Adipocyte (in vitro differentiated cells): ENCODE measurements at regions not wholly inside any gene's neighbourhood (a gene's known extent, or its start where the extent isn't known, plus 50 kb on each side); places are given as distances from the start of the nearest gene placed in this dataset.

ENCODE experiments used
- DNase-seq: peaks from one replicate; pipeline ENCODE4 v3.0.0-alpha.2; 2015; ENCODE audit warnings: low read depth
- H3K27me3 ChIP-seq: replicated peaks from 2 replicates; pipeline ENCODE4 v1.7.0; 2013; ENCODE audit warnings: mild to moderate bottlenecking, low read length, moderate library complexity; ENCODE audit not compliant: control insufficient read depth, insufficient read depth
- H3K36me3 ChIP-seq: 2 replicates; pipeline ENCODE4 v1.7.0; 2013; ENCODE audit warnings: low read length, mild to moderate bottlenecking, moderate library complexity; ENCODE audit not compliant: control insufficient read depth, insufficient read depth, severe bottlenecking
- H3K4me1 ChIP-seq: 2 replicates; pipeline ENCODE4 v1.7.0; 2013; ENCODE audit warnings: mild to moderate bottlenecking, low read length, moderate library complexity; ENCODE audit not compliant: control insufficient read depth, insufficient read depth
- H3K4me3 ChIP-seq: 2 replicates; pipeline ENCODE4 v1.7.0; 2013; ENCODE audit warnings: mild to moderate bottlenecking, low read length, moderate library complexity
- H3K9ac ChIP-seq: 2 replicates; pipeline ENCODE4 v1.7.0; 2013; ENCODE audit warnings: mild to moderate bottlenecking, low read length, moderate library complexity
- H3K9me3 ChIP-seq: 2 replicates; pipeline ENCODE4 v1.7.0; 2013; ENCODE audit warnings: mild to moderate bottlenecking, low read length, moderate library complexity; ENCODE audit not compliant: control insufficient read depth

GRCh38 chr1:4422504-4423289, 231.7 kb upstream of the AJAP1 start:
- Histone ChIP-seq H3K36me3 (no peaks in the 10 kb centered on the region), H3K27me3 (no peaks in the 10 kb centered on the region), H3K9me3 (peaks cover 3% of the 10 kb centered on the region), H3K4me3 (no peak overlapping the region), H3K9ac (no peak overlapping the region), H3K4me1 (no peaks in the 10 kb centered on the region)
- no peak for DNase-seq

DNA sequence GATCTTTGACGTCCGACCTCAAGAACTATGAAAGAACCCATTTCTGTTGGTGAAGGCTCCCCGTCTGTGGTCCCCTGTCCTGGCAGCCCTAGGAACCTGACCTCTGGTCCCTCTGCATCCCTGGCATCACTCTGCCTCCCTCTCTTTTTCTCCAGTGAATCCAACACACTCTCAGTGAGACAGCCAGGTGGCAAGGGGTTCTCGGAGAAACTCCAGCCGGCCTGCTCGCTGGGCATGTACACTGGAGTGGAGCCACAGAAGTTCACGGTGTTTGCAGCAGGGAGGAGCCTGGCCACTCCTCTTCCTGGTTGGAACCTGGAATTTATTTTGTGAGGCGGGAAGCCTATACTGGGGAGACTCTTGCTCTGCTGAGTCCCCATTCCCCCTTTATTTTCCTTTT, 230.2 kb upstream of the AJAP1 start:
- no peak overlapping the region for H3K4me3 ChIP-seq
- no peaks in the 10 kb centered on the region for H3K36me3 ChIP-seq
- DNase-seq, result no peak
- H3K9ac ChIP-seq, result no peak overlapping the region
- no peaks in the 10 kb centered on the region for H3K27me3 ChIP-seq
- H3K9me3 ChIP-seq, result peaks cover 3% of the 10 kb centered on the region
- no peaks in the 10 kb centered on the region for H3K4me1 ChIP-seq

DNA sequence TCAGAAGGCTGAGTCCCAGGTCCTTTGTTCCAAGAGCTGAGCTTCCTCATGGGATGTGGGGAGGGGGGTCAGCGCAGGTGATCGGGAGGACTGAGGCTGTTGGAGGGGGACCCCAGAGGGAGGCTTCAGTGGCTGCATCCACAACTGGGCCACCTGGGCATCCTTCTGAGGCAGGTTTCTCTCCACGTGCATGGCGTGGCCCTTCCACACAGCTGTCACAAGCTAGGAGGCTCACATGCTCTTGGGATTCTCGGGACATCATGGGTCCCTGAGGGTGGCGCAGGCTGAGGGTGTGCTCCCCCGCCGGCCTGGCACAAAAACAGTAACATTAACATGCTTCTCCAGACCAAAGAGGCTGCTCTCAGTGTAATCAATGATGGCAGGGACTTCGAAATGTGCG, 229.6 kb upstream of the AJAP1 start:
- H3K4me3 ChIP-seq, result no peak overlapping the region
- H3K36me3 ChIP-seq, result no peaks in the 10 kb centered on the region
- H3K9me3 ChIP-seq, result peaks cover 3% of the 10 kb centered on the region
- no peaks in the 10 kb centered on the region for H3K4me1 ChIP-seq
- no peak for DNase-seq
- H3K9ac ChIP-seq, result no peak overlapping the region
- no peaks in the 10 kb centered on the region for H3K27me3 ChIP-seq

DNA sequence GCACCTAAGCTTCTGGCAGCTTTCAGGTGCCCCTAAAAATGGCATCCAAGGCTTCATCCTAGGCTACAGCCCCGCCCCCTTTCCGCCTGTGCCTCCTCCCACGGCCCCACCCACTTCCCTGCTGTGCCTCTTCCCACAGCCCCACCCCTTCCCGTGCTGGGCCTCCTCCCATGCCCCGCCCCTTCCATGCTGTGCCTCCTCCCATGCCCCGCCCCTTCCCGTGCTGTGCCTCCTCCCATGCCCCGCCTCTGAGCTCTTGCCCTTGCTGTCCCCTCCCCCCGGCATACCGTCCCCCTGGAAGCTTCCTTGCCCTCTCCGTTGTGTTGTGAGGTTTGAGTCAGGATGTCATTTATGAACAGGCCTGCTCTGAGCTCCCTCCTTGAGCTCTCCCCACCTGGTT, 228.5 kb upstream of the AJAP1 start:
- Histone ChIP-seq H3K4me1 (no peaks in the 10 kb centered on the region), H3K9ac (no peak overlapping the region), H3K27me3 (no peaks in the 10 kb centered on the region), H3K4me3 (no peak overlapping the region), H3K36me3 (no peaks in the 10 kb centered on the region), H3K9me3 (peaks cover 3% of the 10 kb centered on the region)
- DNase-seq, result no peak

- no peaks in the 10 kb centered on the region for H3K4me1 ChIP-seq
- no peak overlapping the region for H3K4me3 ChIP-seq
- H3K9me3 ChIP-seq, result no peaks in the 10 kb centered on the region
- H3K27me3 ChIP-seq, result no peaks in the 10 kb centered on the region
- no peaks in the 10 kb centered on the region for H3K36me3 ChIP-seq
- no peak for DNase-seq
- H3K9ac ChIP-seq, result no peak overlapping the region
Observed at GRCh38 chr1:4428711-4429110, 225.7 kb upstream of the AJAP1 start.

- Histone ChIP-seq H3K9me3 (no peaks in the 10 kb centered on the region), H3K4me1 (no peaks in the 10 kb centered on the region), H3K36me3 (no peaks in the 10 kb centered on the region), H3K9ac (no peak overlapping the region), H3K4me3 (no peak overlapping the region), H3K27me3 (no peaks in the 10 kb centered on the region)
- no peak for DNase-seq
Observed at GRCh38 chr1:4430406-4431365, 223.7 kb upstream of the AJAP1 start.

GRCh38 chr1:4431491-4431890, 222.9 kb upstream of the AJAP1 start:
- Histone ChIP-seq H3K4me1 (no peaks in the 10 kb centered on the region), H3K27me3 (no peaks in the 10 kb centered on the region), H3K9ac (no peak overlapping the region), H3K36me3 (no peaks in the 10 kb centered on the region), H3K4me3 (no peak overlapping the region), H3K9me3 (no peaks in the 10 kb centered on the region)
- no peak for DNase-seq

GRCh38 chr1:4433075-4433474, 221.3 kb upstream of the AJAP1 start:
- H3K36me3 ChIP-seq, result no peaks in the 10 kb centered on the region
- no peaks in the 10 kb centered on the region for H3K9me3 ChIP-seq
- no peak overlapping the region for H3K4me3 ChIP-seq
- no peaks in the 10 kb centered on the region for H3K4me1 ChIP-seq
- H3K27me3 ChIP-seq, result no peaks in the 10 kb centered on the region
- DNase-seq, result no peak
- H3K9ac ChIP-seq, result no peak overlapping the region

GRCh38 chr1:4444086-4444485, 210.3 kb upstream of the AJAP1 start:
- no peak for DNase-seq

DNA sequence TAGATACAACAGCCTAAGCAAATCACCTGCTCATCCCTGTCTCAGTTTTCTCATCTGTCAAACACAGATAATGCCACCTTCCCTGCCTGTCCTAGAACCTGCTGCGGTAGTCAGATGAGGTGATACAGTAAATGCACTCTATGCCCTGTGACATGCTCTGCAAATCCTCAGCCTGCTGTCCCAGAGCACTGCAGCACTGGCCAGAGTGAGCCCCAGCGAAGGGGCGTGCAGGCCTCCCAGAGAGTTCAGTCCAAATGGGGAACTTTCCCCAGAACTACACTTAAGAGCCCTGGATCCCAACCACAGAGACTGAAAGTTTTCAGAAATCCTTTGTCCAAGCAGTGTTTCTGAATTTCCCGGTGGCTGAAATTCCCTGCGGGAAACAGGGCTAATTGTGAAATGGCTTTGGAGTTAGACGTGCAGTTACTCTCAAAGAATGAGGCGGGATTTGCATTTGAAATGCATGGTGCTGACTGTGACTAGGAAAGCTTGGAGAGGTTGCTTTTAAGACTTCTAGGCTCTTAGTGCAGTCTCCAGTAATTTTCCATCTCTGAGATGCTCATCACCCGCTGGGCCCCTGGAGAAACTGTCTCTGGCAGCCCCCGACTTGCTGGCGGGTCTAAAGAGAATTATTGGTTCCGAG, 206.5 kb upstream of the AJAP1 start:
- H3K9me3 ChIP-seq, result peaks cover 5% of the 10 kb centered on the region
- DNase-seq, result no peak
- H3K36me3 ChIP-seq, result no peaks in the 10 kb centered on the region
- no peaks in the 10 kb centered on the region for H3K4me1 ChIP-seq
- no peak overlapping the region for H3K4me3 ChIP-seq
- no peaks in the 10 kb centered on the region for H3K27me3 ChIP-seq
- no peak overlapping the region for H3K9ac ChIP-seq

More at GRCh38 chr1:4444086-4444485, 210.3 kb upstream of the AJAP1 start:
- Histone ChIP-seq H3K4me1 (no peaks in the 10 kb centered on the region), H3K36me3 (no peaks in the 10 kb centered on the region), H3K27me3 (no peaks in the 10 kb centered on the region), H3K9me3 (peaks cover 3% of the 10 kb centered on the region), H3K9ac (no peak overlapping the region), H3K4me3 (no peak overlapping the region)

GRCh38 chr1:4449972-4450371, 204.4 kb upstream of the AJAP1 start:
- Histone ChIP-seq H3K9ac (no peak overlapping the region), H3K4me3 (no peak overlapping the region), H3K9me3 (peaks cover 5% of the 10 kb centered on the region), H3K36me3 (no peaks in the 10 kb centered on the region), H3K27me3 (no peaks in the 10 kb centered on the region), H3K4me1 (no peaks in the 10 kb centered on the region)
- DNase-seq, result no peak
